ENCODE measurements at regions not wholly inside any gene's neighbourhood (a gene's known extent, or its start where the extent isn't known, plus 50 kb on each side); places are given as distances from the start of the nearest gene placed in this dataset.

DNA sequence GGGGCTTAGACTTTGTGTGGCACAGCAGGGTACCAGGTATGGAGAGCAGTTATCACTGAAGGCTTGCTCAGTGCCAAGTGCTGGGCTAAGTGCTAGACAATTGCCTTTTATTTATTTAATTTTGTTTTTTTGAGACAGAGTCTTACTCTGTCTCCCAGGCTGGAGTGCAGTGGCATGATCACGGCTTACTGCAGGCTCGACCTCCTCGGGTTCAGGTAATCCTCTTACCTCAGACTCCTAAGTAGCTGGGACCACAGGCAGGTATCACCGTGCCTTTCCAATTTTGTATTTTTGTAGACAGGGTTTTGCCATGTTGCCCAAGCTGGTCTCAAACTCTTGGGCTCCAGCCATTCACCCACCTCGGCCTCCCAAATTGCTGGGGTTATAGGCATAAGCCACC lies 256.9 kb downstream of the ZNF536 start:
- Histone ChIP-seq H3K4me1 (ENCODE audit: low read depth) (no peaks in the 10 kb centered on the region), H3K27ac (no peak overlapping the region), H3K27me3 (no peaks in the 10 kb centered on the region), H3K36me3 (no peaks in the 10 kb centered on the region), H3K4me3 (no peak overlapping the region), H3K9me3 (ENCODE audit: low read depth) (no peaks in the 10 kb centered on the region)
- TF ChIP-seq, protein P1, sequence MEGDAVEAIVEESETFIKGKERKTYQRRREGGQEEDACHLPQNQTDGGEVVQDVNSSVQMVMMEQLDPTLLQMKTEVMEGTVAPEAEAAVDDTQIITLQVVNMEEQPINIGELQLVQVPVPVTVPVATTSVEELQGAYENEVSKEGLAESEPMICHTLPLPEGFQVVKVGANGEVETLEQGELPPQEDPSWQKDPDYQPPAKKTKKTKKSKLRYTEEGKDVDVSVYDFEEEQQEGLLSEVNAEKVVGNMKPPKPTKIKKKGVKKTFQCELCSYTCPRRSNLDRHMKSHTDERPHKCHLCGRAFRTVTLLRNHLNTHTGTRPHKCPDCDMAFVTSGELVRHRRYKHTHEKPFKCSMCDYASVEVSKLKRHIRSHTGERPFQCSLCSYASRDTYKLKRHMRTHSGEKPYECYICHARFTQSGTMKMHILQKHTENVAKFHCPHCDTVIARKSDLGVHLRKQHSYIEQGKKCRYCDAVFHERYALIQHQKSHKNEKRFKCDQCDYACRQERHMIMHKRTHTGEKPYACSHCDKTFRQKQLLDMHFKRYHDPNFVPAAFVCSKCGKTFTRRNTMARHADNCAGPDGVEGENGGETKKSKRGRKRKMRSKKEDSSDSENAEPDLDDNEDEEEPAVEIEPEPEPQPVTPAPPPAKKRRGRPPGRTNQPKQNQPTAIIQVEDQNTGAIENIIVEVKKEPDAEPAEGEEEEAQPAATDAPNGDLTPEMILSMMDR (IDR thresholded peaks at IDR 0.05; ENCODE audit: low read depth, low read length), result no peak
- DNase-seq (ENCODE audit: low read depth in 1 of 2, low spot score in 1 of 2), result no peak

GRCh38 chr19:30626626-30626966 lies 254.4 kb downstream of the ZNF536 start:
- H3K4me3 ChIP-seq, result no peak overlapping the region
- TF ChIP-seq, protein P1 (IDR thresholded peaks at IDR 0.05; ENCODE audit: low read depth, low read length), result no peak
- H3K27me3 ChIP-seq, result no peaks in the 10 kb centered on the region
- no peaks in the 10 kb centered on the region for H3K36me3 ChIP-seq
- no peak for DNase-seq (ENCODE audit: low read depth in 1 of 2, low spot score in 1 of 2)
- H3K27ac ChIP-seq, result no peak overlapping the region
- no peaks in the 10 kb centered on the region for H3K4me1 ChIP-seq (ENCODE audit: low read depth)
- no peaks in the 10 kb centered on the region for H3K9me3 ChIP-seq (ENCODE audit: low read depth)

GRCh38 chr19:30625947-30626625 lies 253.9 kb downstream of the ZNF536 start:
- Histone ChIP-seq H3K27me3 (no peaks in the 10 kb centered on the region), H3K9me3 (ENCODE audit: low read depth) (no peaks in the 10 kb centered on the region), H3K27ac (no peak overlapping the region), H3K4me3 (no peak overlapping the region), H3K36me3 (no peaks in the 10 kb centered on the region), H3K4me1 (ENCODE audit: low read depth) (no peaks in the 10 kb centered on the region)
- no peak for DNase-seq (ENCODE audit: low read depth in 1 of 2, low spot score in 1 of 2)
- TF ChIP-seq, protein P1 (IDR thresholded peaks at IDR 0.05; ENCODE audit: low read depth, low read length), result no peak

DNA sequence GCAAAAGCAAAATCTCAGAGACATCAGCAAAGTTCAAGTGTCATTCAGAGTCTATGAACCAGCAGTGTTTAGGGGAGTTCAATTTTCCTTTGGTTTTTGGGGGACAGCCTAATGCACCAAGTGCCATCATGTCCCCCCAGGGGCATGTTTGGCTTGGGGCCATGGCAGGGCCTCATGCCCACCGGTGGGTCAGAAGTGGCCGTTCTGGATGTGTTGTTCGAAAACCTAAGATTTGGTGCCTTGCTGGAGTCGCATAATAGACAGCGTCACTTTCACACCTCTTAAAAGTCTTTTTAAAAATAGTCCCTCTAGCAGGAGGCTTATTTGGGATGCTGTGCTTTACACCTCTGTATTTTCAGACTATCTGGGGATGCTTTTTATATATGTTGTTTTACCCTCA lies 250.1 kb downstream of the ZNF536 start:
- Histone ChIP-seq H3K27ac (no peak overlapping the region), H3K4me3 (no peak overlapping the region), H3K27me3 (no peaks in the 10 kb centered on the region), H3K36me3 (no peaks in the 10 kb centered on the region), H3K4me1 (ENCODE audit: low read depth) (no peaks in the 10 kb centered on the region), H3K9me3 (ENCODE audit: low read depth) (no peaks in the 10 kb centered on the region)
- TF ChIP-seq, protein P1 (IDR thresholded peaks at IDR 0.05; ENCODE audit: low read depth, low read length), result no peak
- DNase-seq (ENCODE audit: low read depth in 1 of 2, low spot score in 1 of 2), result no peak

DNA sequence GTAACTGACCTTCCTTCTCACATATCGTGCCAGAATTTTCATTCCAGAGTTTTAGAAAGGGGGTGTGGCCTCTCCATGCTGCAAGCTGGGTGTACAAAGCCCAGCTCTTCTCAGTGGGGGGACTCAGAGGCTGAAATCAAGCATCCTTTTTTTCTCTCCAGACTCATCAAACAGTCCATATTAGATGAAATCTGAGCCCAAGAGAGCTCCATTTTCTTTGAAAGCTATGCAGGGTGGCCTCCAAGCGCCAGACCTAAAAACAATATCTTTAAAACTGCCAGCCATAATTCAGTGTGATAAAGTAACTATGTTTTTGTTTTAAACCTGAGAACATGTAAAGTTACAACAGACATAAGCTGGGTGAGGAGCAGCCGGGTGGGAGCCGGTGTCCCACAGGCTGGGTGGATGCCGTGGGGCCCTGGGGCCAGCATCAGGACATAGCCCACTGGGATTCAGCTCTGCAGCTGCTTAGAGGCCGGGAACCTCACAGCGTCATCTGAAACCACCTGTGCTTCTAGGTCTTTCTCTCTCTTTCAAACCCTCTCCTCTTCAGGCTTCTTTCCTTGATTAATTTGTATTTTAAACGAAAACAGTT lies 249.2 kb downstream of the ZNF536 start:
- Histone ChIP-seq H3K36me3 (no peaks in the 10 kb centered on the region), H3K27ac (no peak overlapping the region), H3K4me1 (ENCODE audit: low read depth) (no peaks in the 10 kb centered on the region), H3K4me3 (no peak overlapping the region), H3K27me3 (no peaks in the 10 kb centered on the region), H3K9me3 (ENCODE audit: low read depth) (no peaks in the 10 kb centered on the region)
- TF ChIP-seq, protein P1 (IDR thresholded peaks at IDR 0.05; ENCODE audit: low read depth, low read length), result no peak
- no peak for DNase-seq (ENCODE audit: low read depth in 1 of 2, low spot score in 1 of 2)
